AG20443 (cell line): ENCODE measurements at regions not wholly inside any gene's neighbourhood (a gene's known extent, or its start where the extent isn't known, plus 50 kb on each side); places are given as distances from the start of the nearest gene placed in this dataset.

Experiments
- DNase-seq: peaks from one replicate; pipeline ENCODE4 v3.0.0; 2012; ENCODE audit warnings: low spot score, mixed read lengths

GRCh38 chr5:1706021-1706420 lies 93.6 kb downstream of the MRPL36 start:
- no peak for DNase-seq

GRCh38 chr5:1704676-1705075 lies 95.0 kb downstream of the MRPL36 start:
- no peak for DNase-seq

- DNase-seq = no peak
Observed at GRCh38 chr5:1704266-1704665, 95.4 kb downstream of the MRPL36 start.

- no peak for DNase-seq
Observed at GRCh38 chr5:1703352-1704050, 96.1 kb downstream of the MRPL36 start.

GRCh38 chr5:1702318-1702717 lies 97.3 kb downstream of the MRPL36 start:
- DNase-seq = no peak

- DNase-seq = no peak
Observed at GRCh38 chr5:1701884-1702283, 97.8 kb downstream of the MRPL36 start.

- no peak for DNase-seq
Observed at GRCh38 chr5:1701216-1701864, 98.3 kb downstream of the MRPL36 start.

- no peak for DNase-seq
Observed at GRCh38 chr5:1699394-1699793, 100.2 kb downstream of the MRPL36 start.

GRCh38 chr5:1698589-1699316 lies 100.9 kb downstream of the MRPL36 start:
- DNase-seq = no peak

GRCh38 chr5:1692381-1692780 lies 107.3 kb downstream of the MRPL36 start:
- DNase-seq = no peak

- DNase-seq = no peak
Observed at GRCh38 chr5:1687301-1687970, 112.2 kb downstream of the MRPL36 start.

- no peak for DNase-seq
Observed at GRCh38 chr5:1686016-1686802, 113.4 kb downstream of the MRPL36 start.

GRCh38 chr5:1685066-1685465 lies 114.6 kb downstream of the MRPL36 start:
- no peak for DNase-seq

GRCh38 chr5:1681955-1682354 lies 117.7 kb downstream of the MRPL36 start:
- DNase-seq = no peak

GRCh38 chr5:1673042-1673677 lies 126.5 kb downstream of the MRPL36 start:
- DNase-seq = no peak

GRCh38 chr5:1672396-1672795 lies 127.2 kb downstream of the MRPL36 start:
- DNase-seq = no peak

GRCh38 chr5:1671351-1671750 lies 128.3 kb downstream of the MRPL36 start:
- no peak for DNase-seq

- DNase-seq = no peak
Observed at GRCh38 chr5:1670351-1670750, 129.3 kb downstream of the MRPL36 start.

- no peak for DNase-seq
Observed at GRCh38 chr5:1669276-1670155, 130.1 kb downstream of the MRPL36 start.

- no peak for DNase-seq
Observed at GRCh38 chr5:1668141-1668721, 131.4 kb downstream of the MRPL36 start.
